Astrocyte (in vitro differentiated cells and primary cell): ENCODE measurements at regions not wholly inside any gene's neighbourhood (a gene's known extent, or its start where the extent isn't known, plus 50 kb on each side); places are given as distances from the start of the nearest gene placed in this dataset.
A peak's percentile ranks its signal among the peaks of the same experiment; 100 is the strongest.

Experiments used
- DNase-seq: peaks from one replicate; pipeline ENCODE4 v3.0.0-alpha.2; 2010; ENCODE audit warnings: low read depth
- FAIRE-seq: peaks from 2 replicates; lab custom pipeline; 2011; peaks lifted over from hg19 to GRCh38; lab: Jason Lieb, UNC
- H2AFZ ChIP-seq: 2 replicates; pipeline ENCODE4 v1.6.0; 2012; ENCODE audit warnings: low read depth, low read length, inconsistent platforms
- H3K27ac ChIP-seq: 2 replicates; pipeline ENCODE4 v1.5.1; 2011; ENCODE audit warnings: low read depth, low read length, inconsistent platforms
- H3K27me3 ChIP-seq: 2 replicates; pipeline ENCODE4 v1.6.0; 2011; ENCODE audit warnings: low read length, inconsistent platforms; ENCODE audit not compliant: insufficient read depth
- H3K36me3 ChIP-seq: 2 replicates; pipeline ENCODE4 v1.5.1; 2011; ENCODE audit warnings: low read length, inconsistent platforms; ENCODE audit not compliant: insufficient read depth
- H3K4me1 ChIP-seq: 2 replicates; pipeline ENCODE4 v1.5.1; 2011; ENCODE audit warnings: low read length, inconsistent platforms; ENCODE audit not compliant: insufficient read depth
- H3K4me2 ChIP-seq: 2 replicates; pipeline ENCODE4 v1.6.0; 2012; ENCODE audit warnings: low read length, inconsistent platforms
- H3K4me3 ChIP-seq: 2 replicates; pipeline ENCODE4 v1.5.1; 2011; ENCODE audit warnings: low read depth, mild to moderate bottlenecking, low read length, inconsistent platforms; ENCODE audit not compliant: insufficient read depth
- H3K79me2 ChIP-seq: 2 replicates; pipeline ENCODE4 v1.6.0; 2012; ENCODE audit warnings: mild to moderate bottlenecking, low read length, inconsistent platforms; ENCODE audit not compliant: insufficient read depth
- H3K9ac ChIP-seq: 2 replicates; pipeline ENCODE4 v1.6.0; 2012; ENCODE audit warnings: mild to moderate bottlenecking, low read length, inconsistent platforms
- H3K9me3 ChIP-seq: 2 replicates; pipeline ENCODE4 v1.5.1; 2012; ENCODE audit warnings: low read depth, mild to moderate bottlenecking, low read length, inconsistent platforms; ENCODE audit not compliant: insufficient read depth
- H4K20me1 ChIP-seq: 2 replicates; pipeline ENCODE4 v1.6.0; 2012; ENCODE audit warnings: low read length, inconsistent platforms; ENCODE audit not compliant: insufficient read depth
- H3K27ac Mint-ChIP-seq: one replicate; pipeline ENCODE4 v1.8.0; 2021; ENCODE audit warnings: mild to moderate bottlenecking, mixed read lengths; ENCODE audit not compliant: unreplicated experiment
- H3K27me3 Mint-ChIP-seq: one replicate; pipeline ENCODE4 v1.8.0; 2021; ENCODE audit warnings: low read depth, mixed read lengths; ENCODE audit not compliant: unreplicated experiment
- H3K36me3 Mint-ChIP-seq: one replicate; pipeline ENCODE4 v1.8.0; 2021; ENCODE audit warnings: low read depth, mixed read lengths; ENCODE audit not compliant: unreplicated experiment
- H3K4me1 Mint-ChIP-seq: one replicate; pipeline ENCODE4 v1.8.0; 2021; ENCODE audit warnings: low read depth, mixed read lengths; ENCODE audit not compliant: unreplicated experiment
- H3K4me3 Mint-ChIP-seq: one replicate; pipeline ENCODE4 v1.8.0; 2021; ENCODE audit warnings: mild to moderate bottlenecking, moderate library complexity, mixed read lengths; ENCODE audit not compliant: unreplicated experiment
- H3K9me3 Mint-ChIP-seq: one replicate; pipeline ENCODE4 v1.8.0; 2021; ENCODE audit warnings: mild to moderate bottlenecking, mixed read lengths; ENCODE audit not compliant: unreplicated experiment
- EZH2 ChIP-seq: IDR thresholded peaks from 2 replicates; pipeline ENCODE4 v1.6.1; 2012; ENCODE audit warnings: mild to moderate bottlenecking, low read length, inconsistent platforms; ENCODE audit not compliant: insufficient read depth
- TF ChIP-seq, protein P1 (sequence below): IDR thresholded peaks from 2 replicates; pipeline ENCODE4 v1.5.1; 2011; ENCODE audit warnings: low read depth, mild to moderate bottlenecking, inconsistent platforms, low read length, moderate library complexity; ENCODE audit not compliant: insufficient read depth

DNA sequence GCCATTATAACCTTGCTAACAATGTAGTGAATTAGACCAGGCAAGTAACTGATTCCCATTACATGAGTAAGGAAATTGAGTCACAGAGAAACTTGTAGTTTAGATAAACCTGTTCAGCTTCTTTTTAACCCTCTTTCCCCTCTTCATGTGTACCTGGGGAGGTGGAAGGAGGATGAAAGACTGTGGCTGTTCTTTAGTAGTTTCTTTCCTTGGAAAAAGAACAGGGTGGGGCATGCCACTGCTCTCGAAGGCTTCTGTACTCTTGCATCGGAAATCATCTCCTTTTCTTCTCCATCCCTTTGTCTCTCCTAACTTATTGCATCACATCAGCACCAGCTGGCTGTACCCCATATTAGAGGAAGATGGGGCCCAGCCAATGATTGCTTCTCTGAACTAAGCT, 171.4 kb downstream of the PPARGC1A start:
- Histone ChIP-seq H3K9ac (no peak overlapping the region), H3K4me3 (no peak overlapping the region), H3K4me2 (no peak overlapping the region), H3K9me3 (no peaks in the 10 kb centered on the region), H3K36me3 (no peaks in the 10 kb centered on the region), H2AFZ (no peak overlapping the region), H3K79me2 (no peaks in the 10 kb centered on the region), H3K27me3 (no peaks in the 10 kb centered on the region), H3K27ac (no peak overlapping the region), H3K4me1 (no peaks in the 10 kb centered on the region), H4K20me1 (no peaks in the 10 kb centered on the region)
- Mint-ChIP-seq H3K9me3 (no peaks in the 10 kb centered on the region), H3K27me3 (no peaks in the 10 kb centered on the region), H3K36me3 (no peaks in the 10 kb centered on the region), H3K4me1 (peaks cover 6% of the 10 kb centered on the region), H3K4me3 (no peak overlapping the region), H3K27ac (no peak overlapping the region)
- FAIRE-seq (no peak), DNase-seq (no peak)
- no peak for TF ChIP-seq EZH2
- TF ChIP-seq, protein P1, sequence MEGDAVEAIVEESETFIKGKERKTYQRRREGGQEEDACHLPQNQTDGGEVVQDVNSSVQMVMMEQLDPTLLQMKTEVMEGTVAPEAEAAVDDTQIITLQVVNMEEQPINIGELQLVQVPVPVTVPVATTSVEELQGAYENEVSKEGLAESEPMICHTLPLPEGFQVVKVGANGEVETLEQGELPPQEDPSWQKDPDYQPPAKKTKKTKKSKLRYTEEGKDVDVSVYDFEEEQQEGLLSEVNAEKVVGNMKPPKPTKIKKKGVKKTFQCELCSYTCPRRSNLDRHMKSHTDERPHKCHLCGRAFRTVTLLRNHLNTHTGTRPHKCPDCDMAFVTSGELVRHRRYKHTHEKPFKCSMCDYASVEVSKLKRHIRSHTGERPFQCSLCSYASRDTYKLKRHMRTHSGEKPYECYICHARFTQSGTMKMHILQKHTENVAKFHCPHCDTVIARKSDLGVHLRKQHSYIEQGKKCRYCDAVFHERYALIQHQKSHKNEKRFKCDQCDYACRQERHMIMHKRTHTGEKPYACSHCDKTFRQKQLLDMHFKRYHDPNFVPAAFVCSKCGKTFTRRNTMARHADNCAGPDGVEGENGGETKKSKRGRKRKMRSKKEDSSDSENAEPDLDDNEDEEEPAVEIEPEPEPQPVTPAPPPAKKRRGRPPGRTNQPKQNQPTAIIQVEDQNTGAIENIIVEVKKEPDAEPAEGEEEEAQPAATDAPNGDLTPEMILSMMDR: no peak

DNA sequence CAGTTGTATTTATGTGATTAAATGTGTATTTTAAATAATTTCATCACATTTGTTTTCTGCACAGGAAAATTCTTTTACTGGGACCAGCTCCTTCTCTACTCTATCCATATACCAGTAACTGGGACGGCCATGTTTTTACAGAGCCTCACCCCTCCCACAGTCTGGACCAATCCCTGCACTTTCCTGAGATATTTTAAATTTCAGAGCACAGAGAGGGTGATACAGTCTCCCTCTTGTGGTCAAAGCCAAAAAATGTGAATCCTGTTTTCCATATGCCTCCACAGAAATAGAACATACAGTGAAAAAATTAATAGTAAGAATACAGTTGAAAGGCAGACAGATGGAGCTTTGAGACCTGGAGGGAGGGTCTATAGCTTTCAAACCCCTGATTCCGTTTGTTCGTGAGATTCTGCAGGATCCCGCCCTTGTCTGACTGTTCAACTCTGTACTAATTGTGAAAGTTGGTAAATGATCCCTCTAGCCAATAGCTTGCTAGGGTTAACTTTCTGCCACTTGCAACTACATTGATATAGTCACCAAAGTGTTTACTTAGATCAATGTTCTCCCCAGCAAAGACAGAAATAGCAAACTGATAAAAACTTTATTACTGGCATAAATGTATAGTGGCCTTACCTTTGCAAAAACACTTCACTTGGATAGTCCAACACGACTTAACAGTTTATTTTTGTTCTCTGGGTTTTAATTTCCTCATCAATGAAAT, 172.2 kb downstream of the PPARGC1A start:
- H3K4me1 ChIP-seq: no peaks in the 10 kb centered on the region
- no peak overlapping the region for H3K4me3 Mint-ChIP-seq
- no peak overlapping the region for H3K4me2 ChIP-seq
- H3K4me1 Mint-ChIP-seq: peaks cover 6% of the 10 kb centered on the region
- no peaks in the 10 kb centered on the region for H4K20me1 ChIP-seq
- no peaks in the 10 kb centered on the region for H3K27me3 ChIP-seq
- TF ChIP-seq EZH2: no peak
- TF ChIP-seq, protein P1: peak; percentile 50
- H3K79me2 ChIP-seq: no peaks in the 10 kb centered on the region
- H3K9ac ChIP-seq: no peak overlapping the region
- no peak overlapping the region for H3K27ac ChIP-seq
- H3K9me3 Mint-ChIP-seq: no peaks in the 10 kb centered on the region
- no peak overlapping the region for H2AFZ ChIP-seq
- no peaks in the 10 kb centered on the region for H3K27me3 Mint-ChIP-seq
- no peaks in the 10 kb centered on the region for H3K9me3 ChIP-seq
- H3K36me3 ChIP-seq: no peaks in the 10 kb centered on the region
- FAIRE-seq: no peak
- peak; percentile 16 for DNase-seq
- H3K4me3 ChIP-seq: no peak overlapping the region
- H3K27ac Mint-ChIP-seq: peak overlapping the region; percentile 22
- H3K36me3 Mint-ChIP-seq: no peaks in the 10 kb centered on the region

DNA sequence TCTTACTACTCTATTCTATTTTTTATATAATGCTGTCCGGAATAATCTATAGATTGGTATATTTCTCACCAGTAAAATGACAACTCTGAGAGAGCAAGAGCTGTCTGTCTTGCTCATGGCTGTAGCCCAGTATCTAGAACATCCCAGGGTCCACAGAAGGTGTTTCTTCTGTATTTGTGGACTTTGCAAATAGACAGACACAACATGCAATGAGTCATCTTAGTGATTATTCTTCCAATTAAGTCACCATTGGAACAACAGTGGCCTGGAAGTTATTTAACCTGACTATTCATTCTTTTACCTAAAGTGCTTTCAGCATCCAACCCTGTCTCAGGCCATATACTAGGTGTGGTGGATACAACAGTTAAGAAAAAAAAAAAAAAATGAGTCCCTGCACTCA, 179.5 kb downstream of the PPARGC1A start:
- Mint-ChIP-seq H3K36me3 (no peaks in the 10 kb centered on the region), H3K9me3 (no peaks in the 10 kb centered on the region), H3K27ac (no peak overlapping the region), H3K27me3 (no peaks in the 10 kb centered on the region), H3K4me1 (peaks cover 3% of the 10 kb centered on the region), H3K4me3 (no peak overlapping the region)
- no peak for TF ChIP-seq EZH2
- TF ChIP-seq, protein P1: no peak
- H3K4me2 ChIP-seq: no peak overlapping the region
- no peaks in the 10 kb centered on the region for H3K36me3 ChIP-seq
- FAIRE-seq (no peak), DNase-seq (no peak)
- no peaks in the 10 kb centered on the region for H3K27me3 ChIP-seq
- H3K9me3 ChIP-seq: no peaks in the 10 kb centered on the region
- no peak overlapping the region for H3K9ac ChIP-seq
- H3K4me1 ChIP-seq: no peaks in the 10 kb centered on the region
- no peak overlapping the region for H2AFZ ChIP-seq
- no peaks in the 10 kb centered on the region for H4K20me1 ChIP-seq
- H3K79me2 ChIP-seq: no peaks in the 10 kb centered on the region
- no peak overlapping the region for H3K27ac ChIP-seq
- H3K4me3 ChIP-seq: no peak overlapping the region
